Activated naive CD8-positive, alpha-beta T cell treated with anti-CD3 and anti-CD28 coated beads, Interleukin-2, amount 10 ng/mL, durations not matched to agents 7 days and 5 days (primary cell): ENCODE measurements at regions not wholly inside any gene's neighbourhood (a gene's known extent, or its start where the extent isn't known, plus 50 kb on each side); places are given as distances from the start of the nearest gene placed in this dataset.

Source experiments
- ATAC-seq: fragments of 150-1000 bp; cut with Tn5 transposase; one replicate; pipeline ENCODE4 v1.10.0; 2021; ENCODE audit warnings: low read depth, moderate library complexity
- POLR2A ChIA-PET: fragments of 350-600 bp; sonication (Branson Sonifier 250); formaldehyde crosslinking; loops from one replicate; lab custom pipeline; 2021; ENCODE audit warnings: antibody characterized with exemption; lab: Charles Lee
- DNase-seq: peaks from one replicate; pipeline ENCODE4 v3.0.0; 2021
- H3K27ac Mint-ChIP-seq: one replicate; pipeline ENCODE4 v1.8.0; 2022; ENCODE audit warnings: mild to moderate bottlenecking, mixed read lengths
- H3K27me3 Mint-ChIP-seq: one replicate; pipeline ENCODE4 v1.8.0; 2022; ENCODE audit warnings: mild to moderate bottlenecking, moderate library complexity, mixed read lengths
- H3K36me3 Mint-ChIP-seq: one replicate; pipeline ENCODE4 v1.8.0; 2021; ENCODE audit warnings: mild to moderate bottlenecking, mixed read lengths
- H3K4me1 Mint-ChIP-seq: one replicate; pipeline ENCODE4 v1.8.0; 2021; ENCODE audit warnings: mixed read lengths
- H3K4me3 Mint-ChIP-seq: one replicate; pipeline ENCODE4 v1.8.0; 2022; ENCODE audit warnings: mild to moderate bottlenecking, moderate library complexity, mixed read lengths
- H3K9me3 Mint-ChIP-seq: one replicate; pipeline ENCODE4 v1.8.0; 2021; ENCODE audit warnings: mixed read lengths

GRCh38 chr11:13098063-13098462 is 88.9 kb downstream of the RASSF10 start:
- no peaks in the 10 kb centered on the region for H3K4me1 Mint-ChIP-seq
- H3K4me3 Mint-ChIP-seq: no peak overlapping the region
- POLR2A ChIA-PET: no interaction called here
- no peaks in the 10 kb centered on the region for H3K36me3 Mint-ChIP-seq
- ATAC-seq (no peak), DNase-seq (no peak)
- no peak overlapping the region for H3K27ac Mint-ChIP-seq
- peaks cover 12% of the 10 kb centered on the region for H3K27me3 Mint-ChIP-seq
- H3K9me3 Mint-ChIP-seq: no peaks in the 10 kb centered on the region

DNA sequence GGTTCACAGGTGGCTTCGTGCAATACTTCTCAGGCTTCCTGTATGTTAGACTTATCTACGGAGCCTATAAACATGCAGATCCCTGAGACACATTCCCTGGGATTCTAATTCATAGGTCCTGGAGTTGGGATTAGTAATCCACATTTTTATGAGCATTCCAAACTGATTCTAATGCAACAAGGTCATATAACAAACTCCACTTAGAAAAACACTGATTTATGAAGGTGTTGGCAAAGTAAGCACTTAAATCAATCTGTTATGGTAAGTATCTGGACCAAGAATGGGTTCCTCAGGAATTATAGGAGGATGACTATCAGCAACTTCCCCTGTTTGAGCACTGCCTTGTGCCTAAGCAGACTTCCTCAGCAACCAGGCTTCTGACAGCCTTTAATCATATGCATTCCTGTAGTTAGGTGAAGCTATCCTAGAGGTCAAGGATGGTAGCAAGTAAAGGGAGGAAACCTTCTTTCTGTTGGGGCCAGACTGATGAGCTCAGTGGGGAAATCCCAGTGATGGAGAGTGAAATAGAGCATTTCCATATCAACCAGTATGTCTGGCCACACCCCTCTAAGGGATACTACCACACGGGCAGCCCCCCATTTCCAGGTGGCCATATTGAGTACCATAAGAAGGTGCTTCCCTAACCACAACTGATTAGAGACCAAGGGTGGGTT is 89.6 kb downstream of the RASSF10 start:
- Mint-ChIP-seq H3K27me3 (peaks cover 12% of the 10 kb centered on the region), H3K4me1 (no peaks in the 10 kb centered on the region), H3K27ac (no peak overlapping the region), H3K4me3 (no peak overlapping the region), H3K36me3 (no peaks in the 10 kb centered on the region), H3K9me3 (no peaks in the 10 kb centered on the region)
- POLR2A ChIA-PET: no interaction called here
- no peak for ATAC-seq
- DNase-seq: no peak

DNA sequence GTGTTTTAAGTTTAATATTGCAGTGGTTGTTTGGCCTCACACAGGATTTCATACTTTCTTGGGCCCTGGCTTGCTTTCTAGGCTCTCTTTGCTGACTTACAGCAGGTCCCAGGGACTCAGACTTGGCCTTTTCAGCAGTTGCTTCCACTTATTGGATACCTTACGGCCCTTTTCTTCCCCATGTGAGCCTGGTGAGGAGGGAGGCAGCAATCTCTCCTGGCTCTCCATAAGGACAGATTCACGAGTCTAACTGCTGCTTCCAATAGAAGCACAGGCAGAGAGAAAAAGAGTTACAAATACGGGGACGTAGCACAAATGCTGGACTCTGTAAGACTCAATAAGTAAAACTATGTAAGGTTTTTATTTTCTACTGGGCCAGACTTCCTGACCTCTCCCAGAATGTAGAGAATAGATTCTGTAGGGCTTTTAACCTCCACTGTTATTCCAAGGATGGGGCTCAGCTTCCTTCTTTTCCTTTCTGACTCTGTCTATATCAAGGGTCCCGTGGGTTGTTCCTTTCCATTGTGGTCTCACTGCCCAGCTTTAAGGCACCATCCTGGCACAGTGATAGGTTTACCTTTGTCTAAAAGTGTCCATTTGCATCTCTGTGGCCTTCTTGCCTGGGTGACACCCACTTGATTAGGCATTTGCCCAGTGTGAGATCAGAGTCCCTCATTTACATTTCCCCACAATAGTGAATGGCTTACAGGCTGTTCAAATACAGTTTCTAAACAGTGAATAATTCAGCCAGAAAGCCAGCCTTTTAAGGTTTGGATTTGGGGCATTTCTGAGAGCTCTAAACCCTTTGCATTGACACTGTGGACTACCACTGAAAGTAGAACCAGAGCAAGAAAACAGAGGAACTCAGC is 92.8 kb downstream of the RASSF10 start:
- ATAC-seq: no peak
- Mint-ChIP-seq H3K9me3 (no peaks in the 10 kb centered on the region), H3K4me1 (no peaks in the 10 kb centered on the region), H3K27ac (no peak overlapping the region), H3K36me3 (no peaks in the 10 kb centered on the region), H3K4me3 (no peak overlapping the region), H3K27me3 (peaks cover 6% of the 10 kb centered on the region)
- POLR2A ChIA-PET: no interaction called here
- no peak for DNase-seq

- Mint-ChIP-seq H3K4me1 (no peaks in the 10 kb centered on the region), H3K9me3 (no peaks in the 10 kb centered on the region), H3K27me3 (peaks cover 8% of the 10 kb centered on the region), H3K4me3 (no peak overlapping the region), H3K36me3 (no peaks in the 10 kb centered on the region), H3K27ac (no peak overlapping the region)
- POLR2A ChIA-PET: no interaction called here
- no peak for ATAC-seq
- DNase-seq: no peak
Observed at GRCh38 chr11:13102513-13102840, 93.4 kb downstream of the RASSF10 start.

GRCh38 chr11:13102865-13103539 is 93.9 kb downstream of the RASSF10 start:
- Mint-ChIP-seq H3K27me3 (peaks cover 10% of the 10 kb centered on the region), H3K27ac (no peak overlapping the region), H3K36me3 (no peaks in the 10 kb centered on the region), H3K4me3 (no peak overlapping the region), H3K9me3 (no peaks in the 10 kb centered on the region), H3K4me1 (no peaks in the 10 kb centered on the region)
- POLR2A ChIA-PET: no interaction called here
- no peak for DNase-seq
- ATAC-seq: no peak

DNA sequence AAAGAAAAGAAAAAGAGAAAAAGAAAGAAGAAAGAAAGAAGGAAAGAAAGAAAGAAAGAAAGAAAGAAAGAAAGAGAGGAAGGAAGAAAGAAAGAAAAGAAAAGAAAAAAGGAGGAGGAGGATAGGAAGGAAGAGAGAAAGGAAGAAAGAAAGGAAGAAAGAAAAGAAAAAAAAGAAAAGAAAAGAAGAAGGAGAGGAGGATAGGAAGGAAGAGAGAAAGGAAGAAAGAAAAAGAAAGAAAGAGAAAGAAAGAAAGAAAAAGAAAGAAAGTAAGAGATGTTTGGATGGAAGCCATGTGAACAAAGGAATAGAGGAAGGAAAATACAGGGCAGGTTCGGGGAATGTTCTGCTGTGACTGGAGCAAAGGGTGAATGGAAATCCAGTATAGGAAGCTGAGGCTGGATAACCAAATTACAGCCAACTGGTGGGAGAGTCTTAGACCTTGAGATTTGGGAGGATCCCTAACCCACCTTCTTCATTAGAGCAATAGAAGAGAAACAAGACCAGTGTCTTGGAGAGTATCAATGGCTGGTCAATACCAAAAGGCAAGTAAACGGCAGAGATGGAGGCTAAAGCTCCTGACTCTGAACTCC is 94.9 kb downstream of the RASSF10 start:
- Mint-ChIP-seq H3K27me3 (peaks cover 15% of the 10 kb centered on the region), H3K27ac (no peak overlapping the region), H3K9me3 (no peaks in the 10 kb centered on the region), H3K4me1 (no peaks in the 10 kb centered on the region), H3K36me3 (no peaks in the 10 kb centered on the region), H3K4me3 (no peak overlapping the region)
- DNase-seq (no peak), ATAC-seq (no peak)
- POLR2A ChIA-PET: no interaction called here

DNA sequence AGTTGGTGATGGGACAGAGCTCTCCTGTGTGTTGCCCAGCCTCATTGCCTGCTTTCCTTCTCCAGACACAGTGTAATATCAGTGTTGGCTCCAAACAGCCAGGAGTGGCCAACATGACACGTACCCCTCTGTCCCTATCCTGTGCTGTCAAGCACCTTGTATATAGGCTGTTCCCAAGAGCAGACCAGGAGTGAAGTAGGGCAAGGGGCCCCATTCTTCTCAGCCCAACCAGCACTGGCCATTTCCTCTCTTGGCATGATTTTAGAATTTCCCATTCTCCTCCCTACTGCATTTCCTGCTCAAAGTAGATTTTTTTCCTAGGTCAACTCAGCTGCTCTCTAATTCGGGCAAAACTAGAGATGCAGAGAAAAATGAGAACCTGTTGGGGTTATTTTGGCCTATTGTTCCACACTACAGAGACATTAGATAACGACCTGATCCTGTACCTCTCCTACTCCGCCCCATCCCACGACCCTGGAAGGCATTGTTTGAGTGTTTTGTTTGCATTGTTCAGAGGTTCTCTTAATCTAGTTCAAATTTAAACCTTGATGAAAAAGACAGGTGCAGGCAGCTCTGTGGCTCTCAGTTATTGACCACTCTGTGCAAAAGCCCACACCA is 95.6 kb downstream of the RASSF10 start:
- H3K27me3 Mint-ChIP-seq: peaks cover 15% of the 10 kb centered on the region
- H3K36me3 Mint-ChIP-seq: no peaks in the 10 kb centered on the region
- no peak overlapping the region for H3K27ac Mint-ChIP-seq
- no peak for ATAC-seq
- POLR2A ChIA-PET: no interaction called here
- H3K4me3 Mint-ChIP-seq: no peak overlapping the region
- H3K4me1 Mint-ChIP-seq: no peaks in the 10 kb centered on the region
- DNase-seq: no peak
- no peaks in the 10 kb centered on the region for H3K9me3 Mint-ChIP-seq

- no peaks in the 10 kb centered on the region for H3K36me3 Mint-ChIP-seq
- H3K27me3 Mint-ChIP-seq: peaks cover 15% of the 10 kb centered on the region
- ATAC-seq (no peak), DNase-seq (no peak)
- no peaks in the 10 kb centered on the region for H3K4me1 Mint-ChIP-seq
- no peak overlapping the region for H3K4me3 Mint-ChIP-seq
- POLR2A ChIA-PET: no interaction called here
- no peaks in the 10 kb centered on the region for H3K9me3 Mint-ChIP-seq
- H3K27ac Mint-ChIP-seq: no peak overlapping the region
Observed at GRCh38 chr11:13105237-13105844, 96.2 kb downstream of the RASSF10 start.

DNA sequence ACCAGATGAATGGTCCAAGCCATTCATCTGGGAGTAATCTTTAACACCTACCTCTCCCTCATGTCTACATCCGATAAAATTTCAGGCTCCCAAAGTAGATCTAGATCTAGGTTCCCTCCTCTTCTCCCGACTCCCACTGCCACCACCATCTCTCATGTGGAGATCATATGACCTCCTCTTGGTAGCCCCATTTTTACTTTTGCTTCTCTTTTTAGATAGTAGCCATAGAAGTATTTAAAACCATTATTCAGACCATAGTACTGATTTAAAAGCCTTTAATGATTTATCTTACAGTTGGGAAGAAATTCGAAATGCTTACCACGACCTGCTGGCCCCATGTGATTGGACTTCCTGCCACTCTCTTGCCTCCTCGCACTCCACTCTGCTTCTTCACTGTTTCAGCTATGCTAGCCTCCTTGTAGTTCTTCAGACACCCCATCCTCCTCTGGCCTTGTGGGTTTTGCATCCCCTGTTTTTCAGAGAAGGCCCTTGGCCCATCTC is 98.5 kb downstream of the RASSF10 start:
- DNase-seq (no peak), ATAC-seq (no peak)
- no peaks in the 10 kb centered on the region for H3K9me3 Mint-ChIP-seq
- H3K27me3 Mint-ChIP-seq: peaks cover 15% of the 10 kb centered on the region
- H3K4me3 Mint-ChIP-seq: no peak overlapping the region
- POLR2A ChIA-PET: no interaction called here
- no peaks in the 10 kb centered on the region for H3K4me1 Mint-ChIP-seq
- H3K36me3 Mint-ChIP-seq: no peaks in the 10 kb centered on the region
- H3K27ac Mint-ChIP-seq: no peak overlapping the region

- Mint-ChIP-seq H3K4me3 (no peak overlapping the region), H3K27ac (no peak overlapping the region), H3K4me1 (no peaks in the 10 kb centered on the region), H3K36me3 (no peaks in the 10 kb centered on the region), H3K9me3 (no peaks in the 10 kb centered on the region), H3K27me3 (peaks cover 17% of the 10 kb centered on the region)
- ATAC-seq (no peak), DNase-seq (no peak)
- POLR2A ChIA-PET: no interaction called here
Observed at GRCh38 chr11:13108416-13108815, 99.3 kb downstream of the RASSF10 start.

DNA sequence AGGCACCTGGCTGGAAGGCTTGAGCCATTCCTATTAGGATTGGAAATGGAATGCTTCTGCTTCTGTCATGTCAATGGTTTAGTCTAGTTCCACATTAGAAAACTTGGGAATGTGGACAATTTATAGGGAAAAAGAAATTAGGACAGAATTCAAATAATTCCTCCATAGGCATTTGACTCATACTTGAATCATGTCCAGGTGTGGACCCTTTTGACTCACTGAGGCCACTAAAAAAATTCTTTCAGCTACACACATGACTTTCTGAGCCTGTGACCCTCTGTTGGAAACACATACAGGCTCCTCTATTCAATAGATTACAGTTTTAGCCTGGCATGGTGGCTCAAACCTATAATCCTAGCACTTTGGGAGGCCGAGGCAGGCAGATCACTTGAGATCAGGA is 100.5 kb downstream of the RASSF10 start:
- POLR2A ChIA-PET: interaction anchor here (0.6 kb wide), 1 partner anchor 127 kb away, joined by 3 read pairs; no protein-coding TSS in a partner anchor
- DNase-seq (no peak), ATAC-seq (no peak)
- Mint-ChIP-seq H3K4me1 (no peaks in the 10 kb centered on the region), H3K9me3 (no peaks in the 10 kb centered on the region), H3K27ac (no peak overlapping the region), H3K36me3 (no peaks in the 10 kb centered on the region), H3K4me3 (no peak overlapping the region), H3K27me3 (peaks cover 17% of the 10 kb centered on the region)

GRCh38 chr11:13110145-13110544 is 101.0 kb downstream of the RASSF10 start:
- DNase-seq: no peak
- Mint-ChIP-seq H3K4me1 (no peaks in the 10 kb centered on the region), H3K27me3 (peaks cover 17% of the 10 kb centered on the region), H3K4me3 (no peak overlapping the region), H3K9me3 (no peaks in the 10 kb centered on the region), H3K36me3 (no peaks in the 10 kb centered on the region), H3K27ac (no peak overlapping the region)
- no peak for ATAC-seq
- POLR2A ChIA-PET: interaction anchor here (0.6 kb wide), 1 partner anchor 126 kb away, joined by 3 read pairs; no protein-coding TSS in a partner anchor
